ENCODE measurements at regions not wholly inside any gene's neighbourhood (a gene's known extent, or its start where the extent isn't known, plus 50 kb on each side); places are given as distances from the start of the nearest gene placed in this dataset.

- no peak for DNase-seq (ENCODE audit: low read depth)
Observed at GRCh38 chr9:96183751-96184150, 118.2 kb downstream of the HSD17B3 start.

DNA sequence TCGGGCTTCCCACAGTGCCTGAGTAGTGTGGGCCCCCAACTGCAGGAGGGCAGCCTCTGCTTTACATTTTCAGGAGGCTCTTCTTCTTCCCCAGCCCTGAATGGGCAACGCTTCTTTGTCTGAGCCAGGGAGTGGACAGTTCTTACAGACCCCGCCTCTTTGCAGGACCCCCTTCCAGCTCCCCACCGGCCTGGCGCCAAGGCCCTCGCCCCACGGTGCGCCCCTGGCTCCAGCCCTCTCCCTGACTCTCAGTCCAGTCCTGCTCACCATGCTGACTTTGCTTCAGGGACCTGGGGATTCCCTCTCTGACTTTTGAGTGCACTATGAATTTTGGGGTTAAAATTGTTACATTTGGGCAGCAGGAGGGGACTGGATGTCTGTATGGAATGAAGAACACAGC lies 123.8 kb downstream of the HSD17B3 start:
- DNase-seq (ENCODE audit: low read depth) = no peak

DNA sequence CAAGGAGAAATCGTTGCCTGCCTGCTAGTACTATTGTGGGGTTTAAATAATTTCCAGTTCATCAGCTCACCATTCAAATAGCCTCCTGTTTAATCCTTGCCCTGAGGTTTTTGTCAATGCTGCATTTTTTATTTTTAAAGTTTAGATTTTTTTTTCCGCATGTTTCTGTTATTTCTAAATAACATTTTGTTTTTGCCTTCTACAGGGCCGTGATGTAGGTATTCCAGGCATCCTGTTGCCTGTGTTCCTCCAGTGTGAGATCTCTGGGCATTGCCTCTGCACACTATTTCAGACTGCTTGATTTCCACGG lies 124.3 kb downstream of the HSD17B3 start:
- DNase-seq (ENCODE audit: low read depth) = no peak

- DNase-seq (ENCODE audit: low read depth) = no peak
Observed at GRCh38 chr9:96177005-96177718, 124.8 kb downstream of the HSD17B3 start.

- no peak for DNase-seq (ENCODE audit: low read depth)
Observed at GRCh38 chr9:96175796-96176195, 126.2 kb downstream of the HSD17B3 start.

DNA sequence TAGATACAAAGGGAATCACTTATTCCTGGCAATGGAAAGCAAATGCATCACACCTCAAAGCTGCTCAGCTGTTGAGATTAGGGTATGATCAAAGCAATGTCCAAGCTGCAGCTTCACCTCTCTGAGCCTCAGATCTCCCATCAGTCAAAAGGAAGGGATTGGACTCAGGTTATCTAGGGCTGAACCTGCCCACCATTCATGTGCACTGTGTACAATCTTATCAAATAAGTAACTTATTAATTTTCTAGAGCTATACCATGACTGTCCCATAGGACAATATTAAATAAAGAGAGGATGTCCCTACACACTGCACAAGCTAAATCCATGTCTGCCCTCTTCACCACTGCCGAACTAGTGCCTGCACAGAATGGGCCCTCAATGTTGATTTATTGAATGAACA lies 127.0 kb downstream of the HSD17B3 start:
- no peak for DNase-seq (ENCODE audit: low read depth)

DNA sequence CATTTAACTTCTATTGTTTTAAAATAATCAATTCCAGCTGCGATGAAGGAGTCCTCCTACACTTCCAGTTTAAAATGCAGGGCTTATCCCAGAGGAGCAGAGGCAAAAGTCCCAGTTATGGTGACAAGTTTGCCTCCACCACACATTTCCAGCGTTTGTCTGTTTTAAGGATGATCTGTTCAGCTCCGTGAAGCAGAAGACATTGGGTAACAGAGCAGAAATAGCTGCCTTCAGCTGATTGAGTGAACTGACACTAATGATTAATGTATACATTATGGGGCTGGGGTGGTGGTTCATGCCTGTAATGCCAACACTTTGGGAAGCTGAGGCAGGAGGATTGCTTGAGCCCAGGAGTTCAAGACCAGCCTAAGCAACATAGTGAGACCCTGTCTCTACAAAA lies 127.6 kb downstream of the HSD17B3 start:
- no peak for DNase-seq (ENCODE audit: low read depth)

DNA sequence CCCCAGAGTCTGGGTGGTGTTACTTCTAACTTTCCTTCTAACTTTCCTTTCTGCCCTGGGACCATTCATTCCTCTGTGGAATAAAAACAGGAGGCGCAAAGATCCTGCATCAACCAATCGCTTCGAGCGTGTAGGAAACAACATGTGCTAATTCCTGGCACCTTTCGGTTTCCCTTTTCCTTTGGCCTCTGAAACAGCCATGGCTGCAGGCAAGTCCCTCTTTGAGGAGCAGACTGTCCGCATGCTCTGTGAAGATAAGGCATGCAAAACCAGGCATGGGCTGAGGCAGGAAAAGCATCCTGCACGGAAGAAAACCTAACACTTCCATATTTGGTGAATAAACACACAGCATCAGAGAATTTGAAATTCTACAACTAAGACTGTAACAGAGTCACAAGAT lies 128.3 kb downstream of the HSD17B3 start:
- peak; percentile 39 for DNase-seq (ENCODE audit: low read depth)

DNA sequence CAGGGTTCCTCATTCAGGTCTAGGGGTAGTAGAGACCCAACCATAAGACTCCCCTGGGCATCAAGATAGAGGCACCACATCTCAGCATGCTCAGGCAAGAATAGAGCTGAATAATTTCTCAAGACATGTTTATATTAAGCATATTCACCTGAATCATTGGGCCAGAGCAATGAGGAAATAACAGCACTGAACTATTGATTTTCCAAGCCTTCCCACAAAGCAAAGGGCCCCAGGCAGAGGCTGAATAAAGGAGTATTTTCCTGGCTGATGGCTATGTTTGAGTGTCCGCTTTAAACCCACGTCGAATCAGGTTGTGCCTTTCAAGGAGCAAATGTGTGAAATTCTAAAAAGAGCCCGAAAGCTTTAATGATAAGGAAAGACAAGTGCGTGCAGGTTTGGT lies 129.2 kb downstream of the HSD17B3 start:
- DNase-seq (ENCODE audit: low read depth) = no peak

DNA sequence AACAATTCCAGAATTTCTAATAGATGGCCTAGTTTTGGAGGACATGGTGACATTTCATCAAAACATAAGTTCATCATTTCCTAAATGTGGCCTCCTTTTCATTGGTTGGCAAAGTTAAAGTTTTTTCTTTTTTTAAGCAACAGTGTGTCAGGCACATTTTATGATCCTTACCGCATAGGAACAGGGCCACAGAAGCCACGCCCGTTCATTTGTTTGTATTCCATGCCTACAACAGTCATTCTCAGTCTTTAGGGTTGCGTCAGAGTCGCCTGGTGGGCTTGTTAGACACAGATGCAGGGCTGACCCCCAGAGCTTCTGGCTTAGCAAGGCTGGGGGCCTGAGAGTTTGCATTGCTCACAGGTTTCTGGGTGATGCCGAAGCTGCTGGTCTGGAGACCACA lies 130.2 kb downstream of the HSD17B3 start:
- DNase-seq (ENCODE audit: low read depth) = no peak

GRCh38 chr9:96169901-96170300 lies 132.1 kb downstream of the HSD17B3 start:
- peak; percentile 10 for DNase-seq (ENCODE audit: low read depth)

GRCh38 chr9:96169484-96169883 lies 132.5 kb downstream of the HSD17B3 start:
- DNase-seq (ENCODE audit: low read depth) = peak; percentile 68

- no peak for DNase-seq (ENCODE audit: low read depth)
Observed at GRCh38 chr9:96168882-96169281, 133.1 kb downstream of the HSD17B3 start.

GRCh38 chr9:96167011-96167410 lies 135.0 kb downstream of the HSD17B3 start:
- DNase-seq (ENCODE audit: low read depth) = no peak

GRCh38 chr9:96164268-96164683 lies 137.7 kb downstream of the HSD17B3 start:
- no peak for DNase-seq (ENCODE audit: low read depth)

DNA sequence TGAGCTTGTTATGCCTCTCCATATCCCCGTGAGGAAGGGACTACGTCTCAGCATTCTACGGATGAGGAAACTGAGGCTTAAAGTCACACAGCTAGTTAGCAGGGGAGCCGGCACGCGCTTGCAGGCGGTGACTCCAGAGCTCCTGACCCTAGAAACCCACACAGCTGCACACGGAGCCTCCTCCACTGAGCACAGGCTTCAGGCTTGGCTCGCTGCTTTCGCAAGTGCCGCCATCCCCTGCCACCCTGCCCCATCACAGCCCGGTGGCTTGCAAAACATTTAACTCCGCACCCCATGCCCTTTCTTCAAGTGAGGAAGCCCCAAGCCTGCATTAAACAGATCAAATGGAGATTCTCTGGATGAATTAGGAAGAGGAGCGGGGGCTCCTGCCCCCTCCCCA lies 138.3 kb downstream of the HSD17B3 start:
- DNase-seq (ENCODE audit: low read depth) = no peak

- no peak for DNase-seq (ENCODE audit: low read depth)
Observed at GRCh38 chr9:96163161-96163560, 138.8 kb downstream of the HSD17B3 start.

DNA sequence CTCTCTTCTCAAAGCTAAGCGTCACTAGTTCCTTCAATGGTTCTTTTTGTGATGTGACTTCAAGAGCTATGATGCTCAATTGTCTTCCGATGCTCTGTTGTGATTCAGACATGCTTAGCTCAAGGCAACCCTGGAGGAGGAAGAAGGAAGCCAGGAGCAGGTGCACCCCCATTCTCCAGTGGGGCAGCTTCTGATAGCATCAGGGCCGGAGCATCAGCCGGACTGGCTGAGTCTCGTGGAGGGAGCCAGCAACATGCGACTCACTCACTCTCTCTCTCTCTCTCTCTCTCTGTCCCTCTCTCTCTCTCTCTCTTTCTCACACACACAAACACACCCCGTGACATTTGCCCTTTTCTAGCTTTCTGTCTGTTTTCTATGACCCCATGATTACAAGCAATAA lies 140.2 kb downstream of the HSD17B3 start:
- DNase-seq (ENCODE audit: low read depth) = no peak

- DNase-seq (ENCODE audit: low read depth) = no peak
Observed at GRCh38 chr9:96160866-96161265, 141.1 kb downstream of the HSD17B3 start.

GRCh38 chr9:96160168-96160567 lies 141.8 kb downstream of the HSD17B3 start:
- no peak for DNase-seq (ENCODE audit: low read depth)

- no peak for DNase-seq (ENCODE audit: low read depth)
Observed at GRCh38 chr9:96159596-96159995, 142.4 kb downstream of the HSD17B3 start.

DNA sequence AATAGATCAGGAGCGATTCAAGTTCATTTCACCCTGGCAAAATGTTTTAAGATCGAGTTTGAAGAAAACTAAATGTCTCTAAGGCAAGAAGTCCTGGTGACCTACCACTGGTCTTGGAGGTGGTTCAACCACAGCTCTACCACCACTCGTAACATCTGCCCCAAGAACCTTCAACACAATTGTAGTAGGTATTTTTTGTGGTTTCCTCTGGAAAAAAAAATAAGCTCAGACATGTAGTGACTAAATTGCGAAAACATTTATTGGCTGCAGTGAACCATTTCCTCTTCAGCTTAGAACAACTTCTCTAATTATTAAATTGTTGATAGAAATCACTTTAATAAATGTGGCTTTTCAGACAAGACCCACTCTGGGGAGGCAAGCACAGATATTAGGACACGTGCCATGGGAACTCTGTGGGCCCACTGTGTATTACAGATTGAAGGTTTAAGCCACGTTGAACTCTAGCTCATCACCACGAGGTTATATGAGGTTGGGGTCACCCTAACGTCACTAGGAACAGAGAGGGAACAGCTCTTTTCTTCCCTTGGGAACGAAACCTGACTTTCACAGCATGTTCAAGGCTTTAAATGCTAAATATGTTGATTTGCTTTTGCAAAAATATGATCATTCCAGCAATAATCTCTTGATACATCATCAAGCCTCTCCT lies 142.9 kb downstream of the HSD17B3 start:
- DNase-seq (ENCODE audit: low read depth) = no peak

DNA sequence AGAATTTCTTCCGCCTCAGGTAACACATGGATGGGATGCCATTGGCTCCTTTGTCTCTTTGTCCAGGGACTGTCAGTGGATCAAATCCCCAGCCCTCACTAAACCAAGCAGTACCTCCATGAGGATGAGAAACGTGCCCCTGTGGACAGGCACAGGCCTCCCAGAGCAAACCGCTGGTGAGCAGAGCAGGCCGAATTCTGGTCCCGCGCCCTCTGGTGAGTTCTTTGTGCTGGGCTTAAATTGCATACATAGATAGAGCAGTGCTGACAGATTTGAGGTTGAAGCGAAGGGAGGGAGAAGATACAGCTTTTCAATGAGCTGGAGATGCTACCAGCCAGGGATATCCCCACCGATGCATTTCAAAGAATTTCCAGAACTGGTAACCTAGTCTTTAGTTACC lies 143.8 kb downstream of the HSD17B3 start:
- no peak for DNase-seq (ENCODE audit: low read depth)

DNA sequence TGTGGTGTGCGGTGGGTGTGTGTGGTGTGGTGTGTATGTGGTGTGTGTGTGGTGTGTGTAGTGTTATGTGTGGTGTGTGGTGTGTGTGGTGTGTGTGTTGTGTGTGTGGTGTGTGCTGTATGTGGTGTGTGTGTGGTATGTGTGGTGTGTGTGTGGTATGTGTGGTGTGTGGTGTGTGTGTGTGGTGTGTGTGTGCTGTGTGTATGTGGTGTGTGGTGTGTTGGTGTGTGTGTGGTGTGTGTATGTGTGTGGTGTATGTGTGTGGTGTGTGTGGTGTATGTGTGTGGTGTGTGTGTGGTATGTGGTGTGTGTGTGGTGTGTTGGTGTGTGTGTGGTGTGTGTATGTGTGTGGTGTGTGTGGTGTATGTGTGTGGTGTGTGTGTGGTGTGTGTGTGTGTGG lies 144.3 kb downstream of the HSD17B3 start:
- no peak for DNase-seq (ENCODE audit: low read depth)

All from RPMI7951 (cell line).